PFSK-1 (cell line): ENCODE measurements at regions not wholly inside any gene's neighbourhood (a gene's known extent, or its start where the extent isn't known, plus 50 kb on each side); places are given as distances from the start of the nearest gene placed in this dataset.

Experiments used
- FOXP2 ChIP-seq: optimal IDR thresholded peaks from 2 replicates; pipeline ENCODE3; 2011; ENCODE audit warnings: borderline replicate concordance, control low read depth, inconsistent platforms; ENCODE audit not compliant: insufficient read depth; ENCODE audit errors: extremely low read length, extremely low read depth
- POLR2AphosphoS5 ChIP-seq: IDR thresholded peaks from 2 replicates; pipeline ENCODE4 v1.6.1; 2012; ENCODE audit warnings: low read depth, mild to moderate bottlenecking, control low read depth, low read length, moderate library complexity
- REST ChIP-seq, 2 experiments: IDR thresholded peaks; 2 replicates each; pipeline versions ENCODE4 v1.6.1 to v1.8.0; 2011 to 2012; ENCODE audit warnings: low read depth in 2 of 2, low read length in 2 of 2, control low read depth in 1 of 2, inconsistent platforms in 1 of 2, mild to moderate bottlenecking in 1 of 2, moderate library complexity in 1 of 2; ENCODE audit not compliant: insufficient read depth in 1 of 2
- SIN3A ChIP-seq: IDR thresholded peaks from 2 replicates; pipeline ENCODE4 v1.6.1; 2012; ENCODE audit warnings: mild to moderate bottlenecking, low read length, moderate library complexity, borderline replicate concordance; ENCODE audit not compliant: insufficient read depth
- TAF1 ChIP-seq: IDR thresholded peaks from 2 replicates; pipeline ENCODE4 v1.6.1; 2012; ENCODE audit warnings: low read length, control low read depth, borderline replicate concordance; ENCODE audit not compliant: insufficient read depth

GRCh38 chr4:23484689-23485088, 405.2 kb downstream of the PPARGC1A start:
- no peak for TF ChIP-seq POLR2AphosphoS5
- TF ChIP-seq REST (IDR thresholded peaks at IDR 0.05; ENCODE audit: insufficient read depth in 1 of 2, low read depth in 2 of 2, low read length in 2 of 2): no peak
- TF ChIP-seq SIN3A: no peak
- TF ChIP-seq TAF1: no peak
- no peak for TF ChIP-seq FOXP2

- TF ChIP-seq TAF1: no peak
- no peak for TF ChIP-seq FOXP2
- TF ChIP-seq SIN3A: no peak
- no peak for TF ChIP-seq POLR2AphosphoS5
- TF ChIP-seq REST (IDR thresholded peaks at IDR 0.05; ENCODE audit: insufficient read depth in 1 of 2, low read depth in 2 of 2, low read length in 2 of 2): no peak
These were observed 406.4 kb downstream of the PPARGC1A start for GRCh38 chr4:23483320-23483960.

- no peak for TF ChIP-seq FOXP2
- TF ChIP-seq POLR2AphosphoS5: no peak
- no peak for TF ChIP-seq TAF1
- TF ChIP-seq REST (IDR thresholded peaks at IDR 0.05; ENCODE audit: insufficient read depth in 1 of 2, low read depth in 2 of 2, low read length in 2 of 2): no peak
- TF ChIP-seq SIN3A: no peak
These were observed 408.3 kb downstream of the PPARGC1A start for GRCh38 chr4:23481566-23481965.

- TF ChIP-seq REST (IDR thresholded peaks at IDR 0.05; ENCODE audit: insufficient read depth in 1 of 2, low read depth in 2 of 2, low read length in 2 of 2) (no peak), SIN3A (no peak), POLR2AphosphoS5 (no peak), TAF1 (no peak), FOXP2 (no peak)
These were observed 411.9 kb downstream of the PPARGC1A start for GRCh38 chr4:23477905-23478304.

GRCh38 chr4:23476515-23477090, 413.2 kb downstream of the PPARGC1A start:
- TF ChIP-seq POLR2AphosphoS5 (no peak), FOXP2 (no peak), REST (IDR thresholded peaks at IDR 0.05; ENCODE audit: insufficient read depth in 1 of 2, low read depth in 2 of 2, low read length in 2 of 2) (no peak), SIN3A (no peak)
